GM19025 (cell line): ENCODE measurements at regions not wholly inside any gene's neighbourhood (a gene's known extent, or its start where the extent isn't known, plus 50 kb on each side); places are given as distances from the start of the nearest gene placed in this dataset.

ENCODE experiments used
- ATAC-seq: cut with Tn5 transposase; IDR thresholded peaks from one replicate; pipeline ENCODE4 v1.9.1; 2021; ENCODE audit warnings: mild to moderate bottlenecking, low read depth, moderate library complexity; ENCODE audit not compliant: unreplicated experiment

DNA sequence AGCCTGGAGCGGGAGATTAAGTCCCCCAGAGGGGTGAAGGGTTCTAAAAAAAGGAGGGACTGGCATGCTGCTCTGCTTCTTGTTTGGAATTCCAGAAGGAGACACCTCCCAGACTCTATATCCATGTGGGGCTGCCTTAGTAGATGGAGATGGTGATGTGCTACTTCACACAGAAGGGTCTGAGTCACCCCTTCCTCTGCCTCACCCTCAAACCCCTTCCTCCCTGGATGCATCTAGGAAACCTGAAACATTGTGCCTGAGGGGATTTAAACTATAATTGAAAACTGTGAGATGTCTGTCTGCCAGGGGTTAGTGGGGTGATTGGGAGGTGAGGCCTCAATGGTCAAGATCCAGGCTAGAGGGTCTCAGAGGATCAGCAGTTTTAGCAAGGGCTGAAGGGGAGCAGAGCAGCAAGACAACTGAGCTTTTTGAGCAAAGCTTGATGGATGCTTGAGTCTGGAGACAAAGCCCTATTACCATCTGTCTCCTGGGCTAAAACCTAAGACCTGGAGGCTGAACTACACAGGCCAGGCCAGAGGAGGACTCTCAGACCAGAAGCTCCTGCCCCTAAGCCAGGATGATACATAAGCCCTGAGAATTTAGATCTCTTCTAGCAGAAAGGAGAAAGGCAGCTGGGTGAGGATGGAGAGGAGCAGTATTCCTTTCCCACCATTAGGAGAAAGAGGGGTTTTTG lies 314.7 kb upstream of the ATP2B1 start:
- ATAC-seq: no peak

DNA sequence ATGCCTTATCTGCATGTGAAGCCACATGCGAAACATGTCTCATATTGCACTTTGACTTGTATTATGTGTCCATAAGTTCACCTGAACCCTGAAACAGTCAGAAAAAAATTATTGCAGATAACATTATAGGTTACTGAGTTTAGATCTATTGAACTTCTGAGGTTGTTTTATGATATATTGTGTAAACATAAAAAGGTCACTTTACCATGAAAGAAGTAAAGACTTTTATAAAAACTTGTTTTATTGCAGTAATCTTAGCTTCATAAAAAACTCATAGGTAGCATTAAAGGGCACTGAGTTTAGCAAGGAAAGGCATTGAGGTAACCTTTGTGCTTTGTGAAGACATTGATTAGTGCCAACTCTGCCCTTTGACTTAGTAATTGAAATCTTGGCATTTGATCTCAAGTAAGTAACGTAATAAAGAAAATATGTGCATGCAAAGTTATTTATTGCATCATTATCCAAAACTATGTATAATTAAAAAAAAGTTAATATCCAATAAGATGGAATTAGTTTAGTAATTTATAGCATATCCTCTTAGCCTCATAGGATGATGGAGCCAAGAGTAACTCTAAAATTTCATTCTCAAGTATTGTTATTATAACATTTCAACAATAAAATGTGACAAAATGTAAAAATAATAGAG lies 313.3 kb upstream of the ATP2B1 start:
- ATAC-seq: no peak

DNA sequence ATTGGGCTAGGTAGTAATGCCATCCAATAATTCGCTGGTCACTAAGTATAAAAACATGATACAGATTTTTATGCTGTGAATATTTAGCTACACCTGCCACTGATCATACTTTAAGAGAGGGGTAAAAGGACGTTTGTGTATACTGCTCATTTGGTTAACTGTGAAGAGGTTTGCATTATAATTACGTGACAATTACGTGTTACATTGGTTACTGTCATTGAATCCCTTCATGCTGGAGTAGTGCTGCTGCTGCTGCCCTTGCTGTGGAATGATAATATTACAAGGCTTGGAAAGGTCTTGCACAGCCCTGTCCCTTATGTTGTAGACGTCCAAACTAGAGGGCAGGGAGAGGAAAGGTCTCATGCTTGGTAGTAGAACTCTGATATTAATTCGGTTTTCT lies 312.2 kb upstream of the ATP2B1 start:
- ATAC-seq: no peak

DNA sequence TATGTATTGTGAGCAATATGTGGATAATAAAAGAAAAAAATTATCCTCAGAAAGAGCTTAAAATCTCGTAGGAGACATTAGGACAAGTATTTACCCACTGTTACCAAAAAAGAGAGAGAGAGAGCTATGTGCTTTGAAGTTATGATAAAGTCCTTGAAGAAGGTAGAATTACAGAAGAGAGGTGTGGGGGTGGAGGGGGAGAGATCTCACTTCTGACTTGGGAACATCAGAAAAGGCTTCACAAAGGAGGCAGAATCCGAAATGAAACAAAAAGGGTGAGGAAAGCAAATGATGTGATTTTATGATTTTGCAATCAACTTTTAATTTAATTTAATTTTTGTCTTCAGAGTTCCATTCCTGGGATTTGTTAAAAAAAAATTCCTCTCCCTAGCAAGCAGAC lies 311.8 kb upstream of the ATP2B1 start:
- no peak for ATAC-seq

DNA sequence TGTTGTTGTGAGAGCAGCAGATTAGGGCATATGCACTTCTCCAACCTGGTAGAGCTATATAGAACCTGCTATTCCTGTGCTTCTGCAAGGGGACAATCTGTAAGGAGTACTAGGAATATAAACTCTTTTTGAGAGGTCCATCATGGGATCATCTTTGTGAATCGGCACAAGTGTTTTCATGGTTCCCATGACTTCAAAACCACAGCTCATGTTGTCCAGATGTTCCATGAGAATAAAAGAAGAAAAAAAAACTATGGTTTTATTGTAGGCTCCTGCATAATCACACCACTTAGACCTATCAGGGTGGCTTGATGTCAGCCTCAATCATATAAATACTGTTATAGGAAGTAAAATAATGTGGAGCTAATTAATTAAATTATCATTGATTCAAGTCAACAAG lies 311.4 kb upstream of the ATP2B1 start:
- no peak for ATAC-seq

DNA sequence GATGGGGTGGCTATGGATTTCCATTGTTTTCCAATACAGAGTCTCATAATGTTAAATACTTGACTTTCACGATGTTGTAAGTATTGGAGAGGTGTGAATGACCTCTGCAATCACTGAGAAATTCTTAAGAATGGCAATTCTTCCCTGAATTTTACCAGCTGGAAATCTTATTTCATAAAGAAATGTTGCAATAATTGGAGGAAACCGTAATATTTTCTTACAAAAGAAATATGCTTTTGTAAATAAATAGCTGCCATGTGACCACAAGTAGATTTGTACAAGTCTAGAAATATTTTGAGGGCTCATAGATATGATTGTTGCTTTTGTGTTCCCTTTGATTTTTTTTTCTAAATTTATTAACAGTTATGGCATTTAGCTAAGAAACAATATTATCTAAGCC lies 308.7 kb upstream of the ATP2B1 start:
- no peak for ATAC-seq

DNA sequence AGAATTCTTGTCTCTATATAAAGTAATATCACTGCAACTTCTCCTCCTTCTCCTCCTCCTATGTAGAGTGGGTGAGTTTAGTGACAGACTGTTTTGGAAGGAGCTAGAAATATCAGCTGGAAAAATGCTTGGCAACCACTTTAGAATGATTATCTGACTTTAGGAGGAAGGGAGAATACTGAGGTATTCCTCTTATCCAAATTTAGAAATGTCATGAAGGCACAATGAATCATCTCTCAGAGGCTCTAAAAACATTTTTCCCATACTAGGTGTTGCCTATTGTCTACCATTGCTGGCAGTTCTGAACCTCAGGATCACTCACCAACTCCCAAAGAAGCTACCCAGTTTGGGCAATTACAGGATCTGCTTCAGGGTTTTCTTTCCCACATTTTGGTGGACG lies 306.6 kb upstream of the ATP2B1 start:
- ATAC-seq: no peak

DNA sequence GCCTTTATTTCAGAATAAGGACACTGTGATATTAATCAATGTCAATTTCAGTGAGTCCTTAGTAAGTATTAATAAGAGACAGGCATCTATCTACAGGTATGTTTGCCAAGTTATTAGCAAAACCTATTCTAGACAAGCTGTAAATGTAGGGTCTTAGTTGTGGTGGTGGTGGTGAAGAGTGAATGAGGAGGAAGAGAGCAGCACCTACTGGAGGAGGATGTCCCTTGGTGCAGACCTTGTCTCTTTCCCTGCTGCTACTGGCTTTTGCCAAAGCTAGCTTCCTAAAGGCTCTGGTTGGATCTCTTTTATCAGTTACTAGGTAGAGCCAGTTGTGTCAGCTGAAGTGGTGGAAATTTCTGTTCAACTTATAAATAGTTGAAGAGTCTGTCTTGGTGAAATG lies 304.8 kb upstream of the ATP2B1 start:
- ATAC-seq: peak; percentile 57

DNA sequence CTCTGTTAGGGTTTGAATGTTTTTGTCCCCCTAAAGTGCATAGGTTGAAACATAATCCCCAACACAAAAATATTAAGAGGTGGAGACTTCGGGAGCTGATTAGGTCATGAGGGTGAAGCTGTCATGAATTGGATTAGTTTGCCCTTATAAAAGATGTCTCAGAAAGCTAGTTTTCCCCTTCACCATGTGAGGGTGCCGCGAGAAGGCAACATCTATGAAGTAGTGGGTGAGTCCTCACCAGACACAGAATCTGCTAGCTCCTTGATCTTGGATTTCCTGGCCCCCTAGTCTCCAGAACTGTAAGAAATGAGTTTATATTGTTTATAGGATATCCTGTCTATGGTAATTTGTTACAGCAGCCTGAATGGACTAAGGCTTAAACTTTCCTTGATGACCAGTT lies 301.5 kb upstream of the ATP2B1 start:
- ATAC-seq: no peak

DNA sequence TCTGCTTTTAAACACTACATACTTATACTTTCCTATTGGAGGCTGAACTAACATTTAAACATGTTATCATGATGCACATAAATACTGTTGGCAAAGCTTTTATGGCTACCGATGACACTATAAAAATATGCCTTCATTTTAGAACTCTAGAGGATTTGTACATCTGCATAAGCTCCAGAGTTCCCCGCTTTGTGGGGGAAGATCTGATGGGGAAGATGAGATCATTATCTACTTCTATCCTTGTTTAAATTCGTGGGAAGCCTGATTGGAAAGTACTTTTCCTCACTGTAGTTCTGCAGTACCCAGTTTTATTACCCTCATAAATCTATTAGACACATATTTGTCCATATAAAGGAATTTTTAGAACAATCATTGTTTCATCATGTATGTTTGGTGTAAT lies 299.6 kb upstream of the ATP2B1 start:
- no peak for ATAC-seq

DNA sequence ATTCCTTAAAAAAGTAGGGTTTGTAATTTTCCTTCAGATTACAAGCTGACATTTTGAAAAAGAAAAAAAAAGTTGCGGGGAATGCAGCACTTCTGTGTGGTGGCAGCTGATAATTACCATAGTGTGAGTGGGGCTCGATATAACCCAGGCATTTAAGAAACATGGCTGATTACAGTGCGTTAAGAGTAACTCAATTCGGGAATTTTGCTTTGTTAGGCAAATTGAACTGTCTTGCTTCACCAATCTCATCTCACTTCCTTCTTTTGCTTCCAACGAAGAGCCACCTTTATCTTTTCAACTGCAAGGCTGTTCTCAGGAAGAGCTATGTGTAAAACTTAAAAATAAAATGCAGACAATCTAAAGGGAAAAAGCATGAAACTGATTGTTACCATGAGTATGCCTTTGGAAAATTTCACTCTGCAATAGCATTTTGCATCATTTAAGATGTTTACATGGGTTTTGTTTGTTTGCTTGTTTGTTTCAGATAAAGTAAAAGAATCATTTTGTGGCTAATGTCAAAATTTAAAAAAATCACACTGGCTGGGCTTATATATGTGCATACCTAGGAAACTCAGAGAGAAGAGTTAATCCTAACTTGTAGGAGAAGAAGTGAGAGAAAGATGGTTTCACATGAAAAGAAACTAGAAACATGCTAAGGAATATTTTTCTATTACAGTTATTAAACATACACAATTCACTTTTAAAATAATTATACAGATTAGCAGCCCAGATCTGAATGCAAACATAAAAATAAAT lies 295.9 kb upstream of the ATP2B1 start:
- no peak for ATAC-seq

DNA sequence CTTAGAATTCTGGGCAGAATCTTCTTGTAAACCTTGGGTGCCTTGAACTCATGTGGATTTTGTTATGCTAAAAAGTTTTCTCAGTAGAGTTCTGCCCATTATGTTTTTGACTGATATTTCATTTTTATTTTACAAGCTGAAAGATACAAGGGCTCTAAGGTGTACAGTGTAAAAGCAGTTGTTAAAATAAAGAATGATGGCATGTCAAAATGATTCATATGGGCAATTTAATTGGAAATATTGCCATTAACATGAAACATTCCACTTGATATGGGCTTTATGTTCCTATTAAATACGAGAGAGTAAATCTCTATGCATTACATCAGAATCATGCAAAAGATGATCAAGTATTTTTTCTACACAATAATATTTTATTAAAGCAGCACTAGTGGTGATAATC lies 295.1 kb upstream of the ATP2B1 start:
- ATAC-seq: no peak

DNA sequence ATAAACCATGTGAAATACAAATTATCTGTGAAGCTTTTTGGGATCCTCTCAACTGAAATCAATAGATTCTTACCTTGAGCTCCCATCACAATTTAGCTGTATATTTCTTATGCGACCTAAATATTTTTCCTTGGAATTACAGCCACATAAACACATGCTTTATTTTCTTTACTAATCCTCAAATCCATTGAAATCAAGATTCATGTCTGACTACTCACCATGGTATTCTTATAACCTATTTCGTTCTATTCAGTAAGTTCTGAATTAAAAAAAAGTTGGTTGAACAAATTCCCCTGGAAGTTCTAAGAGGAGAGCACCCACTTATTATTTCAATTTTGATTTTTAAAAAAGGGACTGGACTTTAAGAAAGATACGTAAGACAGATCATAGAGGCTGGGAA lies 292.1 kb upstream of the ATP2B1 start:
- no peak for ATAC-seq

DNA sequence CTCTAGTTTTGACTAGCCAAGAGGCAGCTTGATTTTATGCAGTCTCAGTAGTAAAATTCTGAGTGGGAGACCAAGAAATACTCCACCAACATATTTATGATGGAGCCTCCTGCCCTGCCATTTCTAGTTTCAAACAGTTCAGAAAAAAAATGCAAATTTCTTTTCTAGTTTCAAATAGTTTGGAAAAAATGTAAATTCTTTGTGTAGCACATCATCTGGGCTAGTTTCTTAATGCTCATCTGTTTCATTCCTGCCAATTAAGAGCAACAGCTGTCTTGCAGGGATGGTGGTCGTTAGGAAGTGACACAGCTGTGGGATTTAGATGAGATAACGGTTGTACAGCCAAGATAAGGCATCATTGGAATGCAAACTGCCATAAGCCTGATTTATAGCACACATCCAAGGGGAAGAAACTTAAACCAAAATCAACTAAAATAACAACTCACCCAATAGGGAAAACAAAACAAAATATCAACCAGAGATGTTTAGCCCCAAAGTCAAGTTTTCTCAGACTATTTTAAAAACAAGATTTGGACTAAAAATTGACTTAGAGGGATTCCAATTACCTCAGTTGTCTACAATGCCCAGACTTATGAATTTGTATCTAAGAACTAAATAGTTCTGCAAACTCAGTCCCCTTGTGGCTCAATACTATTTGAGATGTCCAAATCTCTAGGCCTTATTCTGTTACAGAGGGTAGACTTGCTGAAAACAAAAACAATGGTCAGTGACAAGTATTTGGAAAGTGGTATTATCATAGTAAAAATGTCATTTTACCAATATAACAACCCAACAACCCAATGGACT lies 291.3 kb upstream of the ATP2B1 start:
- ATAC-seq: no peak

DNA sequence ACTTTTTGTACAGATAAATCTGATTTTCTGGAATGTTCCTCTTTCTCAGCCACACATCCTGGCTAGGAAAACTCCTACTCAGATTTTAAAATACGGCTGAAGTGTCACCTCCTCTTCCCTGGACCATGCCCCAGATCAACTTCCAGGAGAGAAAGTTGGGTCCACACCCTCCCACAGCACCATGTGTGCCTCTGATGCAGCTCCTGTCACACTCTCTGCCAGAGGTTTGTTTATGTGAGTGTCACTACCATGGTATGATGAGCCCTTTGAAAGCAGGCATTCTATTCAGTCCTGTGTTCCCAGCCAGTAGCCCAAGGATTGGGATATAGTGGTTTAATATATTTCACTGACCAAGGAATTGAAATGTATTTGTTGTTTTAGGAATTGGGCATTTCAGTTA lies 287.2 kb upstream of the ATP2B1 start:
- ATAC-seq: no peak

DNA sequence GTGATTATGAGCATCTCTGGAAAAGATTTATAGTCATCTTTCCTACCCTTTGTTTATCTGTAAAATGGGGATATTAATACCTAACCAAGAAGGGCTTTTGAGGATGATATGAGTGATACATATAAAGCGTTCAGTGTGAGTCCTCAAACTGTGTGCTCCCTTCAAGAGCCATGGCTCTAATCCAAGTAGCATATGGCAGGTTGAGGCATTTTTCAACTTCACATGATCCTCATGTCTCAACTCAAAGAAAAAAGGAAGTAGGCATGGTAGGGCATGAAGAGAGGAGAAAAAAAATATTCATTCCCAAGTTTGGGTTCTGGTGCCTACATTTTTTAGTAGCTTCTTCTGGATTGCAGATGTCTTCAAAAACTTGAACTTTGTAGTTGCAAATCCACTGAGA lies 286.3 kb upstream of the ATP2B1 start:
- no peak for ATAC-seq

DNA sequence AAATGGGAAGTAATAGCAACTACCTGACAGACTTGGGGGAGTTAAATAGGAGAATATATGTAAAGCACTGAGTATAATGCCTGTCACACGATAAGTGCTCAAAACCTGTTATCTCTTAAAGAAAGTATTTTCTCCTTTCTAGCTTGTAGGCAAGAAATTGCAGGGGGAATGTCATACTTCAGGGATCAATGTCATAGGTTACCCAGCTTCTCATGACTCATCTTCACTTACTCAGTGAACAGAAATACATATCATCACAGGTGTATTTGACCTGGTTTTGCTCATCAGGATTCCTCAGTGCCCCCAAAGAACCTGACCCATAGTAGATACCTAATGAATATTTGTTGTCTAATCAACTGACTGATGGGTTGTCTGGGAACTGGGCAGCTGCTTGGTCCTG lies 285.0 kb upstream of the ATP2B1 start:
- ATAC-seq: no peak

DNA sequence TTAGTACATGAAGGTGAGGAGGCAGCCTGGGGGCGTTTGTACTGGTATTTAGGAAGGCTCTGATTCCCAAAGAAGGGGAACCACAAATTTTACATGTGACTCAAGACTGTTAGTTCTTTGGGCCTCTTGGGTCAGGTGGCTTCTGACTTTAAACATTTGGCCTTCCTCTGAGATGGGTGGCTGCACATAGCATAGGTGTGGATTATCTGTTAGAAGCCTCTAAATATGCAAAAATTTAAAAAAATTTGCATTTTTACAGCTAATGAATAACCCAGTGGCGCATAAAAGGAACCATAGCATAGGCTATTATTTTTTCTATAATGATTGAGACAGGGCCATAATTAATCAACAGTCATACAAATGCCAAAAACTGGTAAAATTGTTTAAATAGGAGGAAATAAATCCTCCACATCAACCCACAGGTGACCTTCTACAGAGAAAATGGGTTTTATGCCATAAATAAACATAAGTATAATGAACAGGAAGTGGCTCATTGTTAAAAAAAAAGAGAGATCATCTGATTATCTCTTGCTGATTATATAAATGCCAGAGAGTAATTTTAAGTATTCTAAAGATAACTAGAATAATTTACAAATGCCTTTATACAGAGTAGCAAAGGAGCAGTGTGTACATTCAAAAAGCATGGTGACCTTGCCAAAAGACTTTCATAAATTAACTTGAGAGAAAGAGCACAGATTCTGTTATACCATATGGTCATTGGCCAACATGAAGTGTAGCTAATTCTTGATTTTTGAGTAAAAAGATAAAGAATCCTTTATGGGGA lies 284.2 kb upstream of the ATP2B1 start:
- ATAC-seq: no peak

DNA sequence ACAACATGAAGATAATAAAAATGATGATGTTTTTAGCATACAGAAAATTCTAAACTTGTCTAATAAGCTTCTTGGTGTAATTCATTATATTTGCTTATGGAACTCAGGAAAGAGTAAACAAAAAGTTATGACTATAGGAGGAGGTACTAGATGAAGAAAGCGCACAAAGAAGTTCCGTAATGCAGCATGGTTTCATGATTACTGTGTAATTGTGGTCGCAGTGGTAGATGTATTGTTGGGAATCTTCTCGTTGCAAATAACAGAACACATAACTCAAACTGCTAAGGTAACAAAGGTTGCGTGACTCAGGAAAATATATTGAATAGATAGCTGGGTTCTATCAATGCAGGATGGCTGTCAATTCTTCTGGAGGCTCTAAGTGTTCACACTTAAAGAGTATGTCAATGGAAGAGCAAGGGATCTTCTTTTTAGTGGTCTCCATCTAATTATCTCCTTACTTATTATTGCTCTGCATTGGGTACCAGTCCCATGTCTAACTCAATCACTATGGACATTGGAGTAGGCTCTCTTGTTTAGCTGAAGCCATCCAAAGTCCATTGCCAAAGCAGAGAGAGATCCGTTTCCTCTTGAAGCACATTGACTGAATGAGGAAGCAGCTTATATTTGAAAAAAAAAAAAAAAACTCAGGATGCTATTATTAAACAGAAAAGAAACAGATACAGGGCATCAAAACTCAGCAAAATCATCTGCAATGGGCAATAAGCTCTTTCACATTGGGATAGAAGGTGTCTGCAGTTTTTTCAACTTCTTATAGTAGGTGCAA lies 283.4 kb upstream of the ATP2B1 start:
- ATAC-seq: no peak
